ENCODE measurements at regions not wholly inside any gene's neighbourhood (a gene's known extent, or its start where the extent isn't known, plus 50 kb on each side); places are given as distances from the start of the nearest gene placed in this dataset.
"Not testable (repeated sequence)": the region's sequence is repeated elsewhere in the genome, so short reads cannot be mapped to it uniquely, and the experiment has no call there.

- no peak for DNase-seq (ENCODE audit: low read depth in 4 of 4, low spot score in 1 of 4)
Observed at GRCh38 chr2:211216221-211216620, 659.8 kb downstream of the CPS1 start.

- DNase-seq (ENCODE audit: low read depth in 4 of 4, low spot score in 1 of 4) = not testable (repeated sequence)
Observed at GRCh38 chr2:211219548-211219947, 663.1 kb downstream of the CPS1 start.

GRCh38 chr2:211225784-211226183 lies 669.4 kb downstream of the CPS1 start:
- DNase-seq (ENCODE audit: low read depth in 4 of 4, low spot score in 1 of 4) = no peak

GRCh38 chr2:211228559-211228958 lies 672.2 kb downstream of the CPS1 start:
- DNase-seq (ENCODE audit: low read depth in 4 of 4, low spot score in 1 of 4) = no peak

GRCh38 chr2:211237586-211238275 lies 681.3 kb downstream of the CPS1 start:
- DNase-seq (ENCODE audit: low read depth in 4 of 4, low spot score in 1 of 4) = no peak

GRCh38 chr2:211241891-211242290 lies 685.5 kb downstream of the CPS1 start:
- no peak for DNase-seq (ENCODE audit: low read depth in 4 of 4, low spot score in 1 of 4)

- DNase-seq (ENCODE audit: low read depth in 4 of 4, low spot score in 1 of 4) = no peak
Observed at GRCh38 chr2:211247751-211248150, 691.4 kb downstream of the CPS1 start.

- no peak for DNase-seq (ENCODE audit: low read depth in 4 of 4, low spot score in 1 of 4)
Observed at GRCh38 chr2:211248841-211249240, 692.4 kb downstream of the CPS1 start.

GRCh38 chr2:211251016-211251415 lies 694.6 kb downstream of the CPS1 start:
- no peak for DNase-seq (ENCODE audit: low read depth in 4 of 4, low spot score in 1 of 4)

GRCh38 chr2:211258646-211259335 lies 702.4 kb downstream of the CPS1 start:
- no peak for DNase-seq (ENCODE audit: low read depth in 4 of 4, low spot score in 1 of 4)

- no peak for DNase-seq (ENCODE audit: low read depth in 4 of 4, low spot score in 1 of 4)
Observed at GRCh38 chr2:211259831-211260476, 703.6 kb downstream of the CPS1 start.

- DNase-seq (ENCODE audit: low read depth in 4 of 4, low spot score in 1 of 4) = no peak
Observed at GRCh38 chr2:211270257-211270656, 713.9 kb downstream of the CPS1 start.

GRCh38 chr2:211281430-211282073 lies 725.2 kb downstream of the CPS1 start:
- DNase-seq (ENCODE audit: low read depth in 4 of 4, low spot score in 1 of 4) = no peak

- no peak for DNase-seq (ENCODE audit: low read depth in 4 of 4, low spot score in 1 of 4)
Observed at GRCh38 chr2:211302676-211303075, 746.3 kb downstream of the CPS1 start.

GRCh38 chr2:211306929-211307328 lies 750.5 kb downstream of the CPS1 start:
- DNase-seq (ENCODE audit: low read depth in 4 of 4, low spot score in 1 of 4) = no peak
